ENCODE measurements at regions not wholly inside any gene's neighbourhood (a gene's known extent, or its start where the extent isn't known, plus 50 kb on each side); places are given as distances from the start of the nearest gene placed in this dataset.

GRCh38 chr5:10861423-10861790 lies 100.4 kb upstream of the DAP start:
- no peak overlapping the region for H3K4me3 ChIP-seq (ENCODE audit: low read depth, low read length)
- TF ChIP-seq MYC (IDR thresholded peaks at IDR 0.05; ENCODE audit: low read depth, low read length) (no peak), MAX (IDR thresholded peaks at IDR 0.05; ENCODE audit: low read depth, low read length) (no peak)
- TF ChIP-seq, protein P1, sequence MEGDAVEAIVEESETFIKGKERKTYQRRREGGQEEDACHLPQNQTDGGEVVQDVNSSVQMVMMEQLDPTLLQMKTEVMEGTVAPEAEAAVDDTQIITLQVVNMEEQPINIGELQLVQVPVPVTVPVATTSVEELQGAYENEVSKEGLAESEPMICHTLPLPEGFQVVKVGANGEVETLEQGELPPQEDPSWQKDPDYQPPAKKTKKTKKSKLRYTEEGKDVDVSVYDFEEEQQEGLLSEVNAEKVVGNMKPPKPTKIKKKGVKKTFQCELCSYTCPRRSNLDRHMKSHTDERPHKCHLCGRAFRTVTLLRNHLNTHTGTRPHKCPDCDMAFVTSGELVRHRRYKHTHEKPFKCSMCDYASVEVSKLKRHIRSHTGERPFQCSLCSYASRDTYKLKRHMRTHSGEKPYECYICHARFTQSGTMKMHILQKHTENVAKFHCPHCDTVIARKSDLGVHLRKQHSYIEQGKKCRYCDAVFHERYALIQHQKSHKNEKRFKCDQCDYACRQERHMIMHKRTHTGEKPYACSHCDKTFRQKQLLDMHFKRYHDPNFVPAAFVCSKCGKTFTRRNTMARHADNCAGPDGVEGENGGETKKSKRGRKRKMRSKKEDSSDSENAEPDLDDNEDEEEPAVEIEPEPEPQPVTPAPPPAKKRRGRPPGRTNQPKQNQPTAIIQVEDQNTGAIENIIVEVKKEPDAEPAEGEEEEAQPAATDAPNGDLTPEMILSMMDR (IDR thresholded peaks at IDR 0.05; ENCODE audit: low read depth, low read length): no peak
- no peak for DNase-seq (ENCODE audit: low read depth)

DNA sequence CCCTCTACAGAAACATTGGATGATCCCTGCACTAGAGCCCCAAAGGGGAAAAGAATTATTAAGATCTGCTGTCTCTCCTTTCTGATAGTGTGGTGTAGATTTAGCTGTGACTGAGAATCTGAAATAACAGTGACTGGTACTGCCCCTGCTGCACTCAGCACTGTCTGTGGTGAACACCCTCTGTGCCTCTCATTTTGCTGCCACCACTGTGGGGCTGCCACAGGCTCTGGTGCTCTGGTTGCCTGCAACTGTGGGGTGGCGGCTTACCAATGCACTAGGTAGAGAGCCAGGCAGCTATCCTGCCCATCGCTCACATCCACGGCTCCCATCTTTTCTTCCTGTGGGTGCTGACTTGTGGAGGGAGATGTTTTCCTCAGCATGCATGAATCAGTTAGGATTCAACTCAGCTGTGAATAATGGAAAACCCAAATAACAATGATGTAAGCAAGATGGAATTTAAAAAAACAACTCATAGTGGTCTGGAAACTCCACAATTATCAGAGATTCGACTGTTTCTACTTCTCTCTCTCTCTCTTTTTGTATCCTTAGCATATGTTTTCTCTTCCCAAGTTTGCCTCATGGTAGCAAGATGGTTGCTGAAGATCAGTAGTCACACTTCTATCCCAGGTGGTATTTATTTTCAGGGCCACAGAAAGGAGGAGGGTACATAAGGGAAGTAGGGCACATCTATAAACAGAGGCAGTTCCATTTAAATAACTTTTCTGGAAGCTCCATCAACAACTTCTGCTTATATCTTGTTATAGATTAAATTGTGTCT lies 99.8 kb upstream of the DAP start:
- DNase-seq (ENCODE audit: low read depth): no peak
- H3K4me3 ChIP-seq (ENCODE audit: low read depth, low read length): no peak overlapping the region
- TF ChIP-seq MAX (IDR thresholded peaks at IDR 0.05; ENCODE audit: low read depth, low read length): no peak
- TF ChIP-seq, protein P1 (IDR thresholded peaks at IDR 0.05; ENCODE audit: low read depth, low read length): no peak
- TF ChIP-seq POLR2A (IDR thresholded peaks at IDR 0.05; ENCODE audit: extremely low read depth, insufficient read length): no peak

DNA sequence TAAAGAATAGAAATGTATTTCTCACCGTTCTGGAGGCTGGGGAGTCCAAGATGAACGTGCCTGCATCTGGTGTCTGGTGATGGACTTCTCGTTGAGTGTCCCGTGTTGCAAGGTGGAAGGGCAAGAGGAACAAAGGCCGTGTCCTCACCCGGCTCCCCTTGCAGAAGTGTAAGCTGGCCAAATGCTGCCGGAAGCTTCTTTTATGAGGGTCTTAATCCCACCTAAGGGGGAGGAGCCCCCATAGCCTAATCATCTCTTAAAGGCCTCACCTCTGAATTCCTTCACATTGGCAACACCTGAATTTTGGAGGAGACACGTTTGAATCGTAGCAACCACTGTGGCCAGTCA lies 99.1 kb upstream of the DAP start:
- H3K4me3 ChIP-seq (ENCODE audit: low read depth, low read length): no peak overlapping the region
- TF ChIP-seq POLR2A (IDR thresholded peaks at IDR 0.05; ENCODE audit: extremely low read depth, insufficient read length) (no peak), MYC (IDR thresholded peaks at IDR 0.05; ENCODE audit: low read depth, low read length) (no peak), MAX (IDR thresholded peaks at IDR 0.05; ENCODE audit: low read depth, low read length) (no peak)
- TF ChIP-seq, protein P1 (IDR thresholded peaks at IDR 0.05; ENCODE audit: low read depth, low read length): no peak
- no peak for DNase-seq (ENCODE audit: low read depth)

GRCh38 chr5:10859393-10860195 lies 98.6 kb upstream of the DAP start:
- no peak overlapping the region for H3K4me3 ChIP-seq (ENCODE audit: low read depth, low read length)
- DNase-seq (ENCODE audit: low read depth): no peak

GRCh38 chr5:10858945-10859344 lies 97.9 kb upstream of the DAP start:
- no peak overlapping the region for H3K4me3 ChIP-seq (ENCODE audit: low read depth, low read length)
- no peak for DNase-seq (ENCODE audit: low read depth)
- TF ChIP-seq MYC (IDR thresholded peaks at IDR 0.05; ENCODE audit: low read depth, low read length) (no peak), MAX (IDR thresholded peaks at IDR 0.05; ENCODE audit: low read depth, low read length) (no peak), POLR2A (IDR thresholded peaks at IDR 0.05; ENCODE audit: extremely low read depth, insufficient read length) (no peak)
- TF ChIP-seq, protein P1 (IDR thresholded peaks at IDR 0.05; ENCODE audit: low read depth, low read length): no peak

More at GRCh38 chr5:10859393-10860195, 98.6 kb upstream of the DAP start:
- TF ChIP-seq MAX (IDR thresholded peaks at IDR 0.05; ENCODE audit: low read depth, low read length): no peak
- TF ChIP-seq POLR2A (IDR thresholded peaks at IDR 0.05; ENCODE audit: extremely low read depth, insufficient read length): no peak
- TF ChIP-seq, protein P1 (IDR thresholded peaks at IDR 0.05; ENCODE audit: low read depth, low read length): no peak
- TF ChIP-seq MYC (IDR thresholded peaks at IDR 0.05; ENCODE audit: low read depth, low read length): no peak
